Aorta (tissue), 5 donors: ENCODE measurements at regions not wholly inside any gene's neighbourhood (a gene's known extent, or its start where the extent isn't known, plus 50 kb on each side); places are given as distances from the start of the nearest gene placed in this dataset.
A peak's percentile ranks its signal among the peaks of the same experiment; 100 is the strongest.

Experiments
- ATAC-seq: fragments of 200-7000 bp; cut with Tn5 transposase; one replicate; pipeline ENCODE4 v1.9.1; 2022; ENCODE audit warnings: moderate library complexity; ENCODE audit not compliant: low FRiP score
- DNase-seq, 2 donors: peaks; one replicate each; pipeline ENCODE4 v3.0.0-alpha.2; 2020
- H3K27ac ChIP-seq, 2 donors: one replicate each; pipeline ENCODE4 v1.5.1; 2013; ENCODE audit warnings: low read length in 2 of 2, mild to moderate bottlenecking in 2 of 2, moderate library complexity in 2 of 2, control low read depth in 1 of 2, inconsistent platforms in 1 of 2, low read depth in 1 of 2
- H3K27me3 ChIP-seq, 2 donors: one replicate each; pipeline ENCODE4 v1.6.1; 2013; ENCODE audit warnings: control low read depth in 1 of 2, low read length in 1 of 2, mild to moderate bottlenecking in 1 of 2, moderate library complexity in 1 of 2; ENCODE audit not compliant: insufficient read depth in 2 of 2, control insufficient read depth in 1 of 2
- H3K36me3 ChIP-seq, 2 donors: one replicate each; pipeline ENCODE4 v1.6.1; 2013; ENCODE audit warnings: control low read depth in 1 of 2, low read length in 1 of 2, mild to moderate bottlenecking in 1 of 2; ENCODE audit not compliant: insufficient read depth in 2 of 2, control insufficient read depth in 1 of 2
- H3K4me1 ChIP-seq, 2 donors: one replicate each; pipeline ENCODE4 v1.6.1; 2013; ENCODE audit warnings: low read length in 2 of 2, control low read depth in 1 of 2, mild to moderate bottlenecking in 1 of 2, moderate library complexity in 1 of 2; ENCODE audit not compliant: insufficient read depth in 2 of 2, control insufficient read depth in 1 of 2
- H3K4me3 ChIP-seq, 2 donors: one replicate each; pipeline ENCODE4 v1.5.1; 2013; ENCODE audit warnings: low read length in 2 of 2, control low read depth in 1 of 2, mild to moderate bottlenecking in 1 of 2
- H3K9me3 ChIP-seq: one replicate; pipeline ENCODE4 v1.6.1; 2013; ENCODE audit warnings: mild to moderate bottlenecking, low read length; ENCODE audit not compliant: control insufficient read depth
- WGBS, 2 donors: extraction: QIAGEN DNeasy Blood & Tissue Kit; methylation state at CpG; one replicate each; pipeline ENCODE4 v1.1.7; 2013; 5-methylcytosine and 5-hydroxymethylcytosine counted together
- intact Hi-C, 2 donors: fragments of 100-400 bp; cut with DNase I; formaldehyde crosslinking; loops; one replicate each; pipeline versions ENCODE4 v1.14.2 to v1.15.0; 2022
- donor health status: healthy with polysubstance abuse.
- donor health status: Bipolar disorder and iron deficiency.
- donor health status: DM: no; HTN: no; CAD: no.
- donor health status: DM: no; HTN: no; CAD: no.
- donor health status: DM: yes; HTN: yes; CAD: no.

GRCh38 chr2:773256-774160 lies 96.3 kb upstream of the TMEM18 start:
- no peak overlapping the region for H3K27ac ChIP-seq
- no peaks in the 10 kb centered on the region for H3K27me3 ChIP-seq
- no peaks in the 10 kb centered on the region for H3K4me1 ChIP-seq
- ATAC-seq (no peak), DNase-seq (no peak)
- H3K4me3 ChIP-seq, result no peak overlapping the region
- H3K9me3 ChIP-seq, result no peaks in the 10 kb centered on the region
- 73 to 82% methylated on average over 11 of the region's 11 CpGs for WGBS, 2 donors
- intact Hi-C loops, result no loop called here
- H3K36me3 ChIP-seq, result no peaks in the 10 kb centered on the region

GRCh38 chr2:771538-771937 lies 94.3 kb upstream of the TMEM18 start:
- WGBS, 2 donors, result 86% methylated on average over 12 of the region's 12 CpGs
- H3K9me3 ChIP-seq, result no peaks in the 10 kb centered on the region
- ATAC-seq (peak; percentile 41), DNase-seq (no peak)
- H3K36me3 ChIP-seq, result no peaks in the 10 kb centered on the region
- no peaks in the 10 kb centered on the region for H3K4me1 ChIP-seq
- no peaks in the 10 kb centered on the region for H3K27me3 ChIP-seq
- intact Hi-C loops, result no loop called here
- no peak overlapping the region for H3K27ac ChIP-seq
- H3K4me3 ChIP-seq, result no peak overlapping the region

GRCh38 chr2:770776-771175 lies 93.6 kb upstream of the TMEM18 start:
- H3K27ac ChIP-seq, result no peak overlapping the region
- no peak for DNase-seq
- intact Hi-C loops, result no loop called here
- no peaks in the 10 kb centered on the region for H3K36me3 ChIP-seq
- no peak overlapping the region for H3K4me3 ChIP-seq
- no peaks in the 10 kb centered on the region for H3K27me3 ChIP-seq
- WGBS, 2 donors, result 89 to 91% methylated on average over 2 of the region's 2 CpGs
- no peak for ATAC-seq
- no peaks in the 10 kb centered on the region for H3K9me3 ChIP-seq
- H3K4me1 ChIP-seq, result no peaks in the 10 kb centered on the region

GRCh38 chr2:769771-770170 lies 92.6 kb upstream of the TMEM18 start:
- H3K9me3 ChIP-seq, result no peaks in the 10 kb centered on the region
- no peak for DNase-seq
- WGBS, 2 donors, result 79 to 84% methylated on average over 2 of the region's 2 CpGs
- ATAC-seq, result no peak
- no peaks in the 10 kb centered on the region for H3K27me3 ChIP-seq
- no peak overlapping the region for H3K27ac ChIP-seq
- H3K4me3 ChIP-seq, result no peak overlapping the region
- intact Hi-C loops, result no loop called here
- H3K36me3 ChIP-seq, result no peaks in the 10 kb centered on the region
- H3K4me1 ChIP-seq, result no peaks in the 10 kb centered on the region

- Histone ChIP-seq H3K9me3 (no peaks in the 10 kb centered on the region), H3K4me1 (no peaks in the 10 kb centered on the region), H3K27ac (no peak overlapping the region), H3K4me3 (no peak overlapping the region), H3K27me3 (no peaks in the 10 kb centered on the region), H3K36me3 (no peaks in the 10 kb centered on the region)
- intact Hi-C loops, result no loop called here
- WGBS, 2 donors, result 77 to 78% methylated on average over 10 of the region's 10 CpGs
- no peak for ATAC-seq
- no peak for DNase-seq
Measured at GRCh38 chr2:768451-768850, 91.2 kb upstream of the TMEM18 start.

- DNase-seq, result no peak
- no peak overlapping the region for H3K4me3 ChIP-seq
- H3K36me3 ChIP-seq, result no peaks in the 10 kb centered on the region
- ATAC-seq, result no peak
- H3K9me3 ChIP-seq, result no peaks in the 10 kb centered on the region
- H3K27me3 ChIP-seq, result no peaks in the 10 kb centered on the region
- no peak overlapping the region for H3K27ac ChIP-seq
- H3K4me1 ChIP-seq, result no peaks in the 10 kb centered on the region
- intact Hi-C loops, result no loop called here
- WGBS, 2 donors, result 78 to 79% methylated on average over 4 of the region's 4 CpGs
Measured at GRCh38 chr2:767944-768343, 90.7 kb upstream of the TMEM18 start.

GRCh38 chr2:767440-767839 lies 90.2 kb upstream of the TMEM18 start:
- Histone ChIP-seq H3K27me3 (no peaks in the 10 kb centered on the region), H3K36me3 (no peaks in the 10 kb centered on the region), H3K27ac (no peak overlapping the region), H3K9me3 (no peaks in the 10 kb centered on the region), H3K4me1 (no peaks in the 10 kb centered on the region), H3K4me3 (no peak overlapping the region)
- DNase-seq, result no peak
- intact Hi-C loops, result no loop called here
- ATAC-seq, result no peak
- 59 to 62% methylated on average over 9 of the region's 9 CpGs for WGBS, 2 donors

GRCh38 chr2:766255-766654 lies 89.0 kb upstream of the TMEM18 start:
- DNase-seq (no peak), ATAC-seq (no peak)
- Histone ChIP-seq H3K27me3 (no peaks in the 10 kb centered on the region), H3K4me3 (no peak overlapping the region), H3K9me3 (no peaks in the 10 kb centered on the region), H3K4me1 (no peaks in the 10 kb centered on the region), H3K27ac (no peak overlapping the region), H3K36me3 (no peaks in the 10 kb centered on the region)
- 85 to 93% methylated on average over 13 of the region's 13 CpGs for WGBS, 2 donors
- intact Hi-C loops, result no loop called here

GRCh38 chr2:765369-765768 lies 88.2 kb upstream of the TMEM18 start:
- Histone ChIP-seq H3K27ac (no peak overlapping the region), H3K27me3 (no peaks in the 10 kb centered on the region), H3K36me3 (no peaks in the 10 kb centered on the region), H3K4me3 (no peak overlapping the region), H3K4me1 (no peaks in the 10 kb centered on the region), H3K9me3 (no peaks in the 10 kb centered on the region)
- 92 to 96% methylated on average over 6 of the region's 6 CpGs for WGBS, 2 donors
- intact Hi-C loops, result no loop called here
- no peak for DNase-seq
- ATAC-seq, result no peak
